NB4 (cell line): ENCODE measurements at regions not wholly inside any gene's neighbourhood (a gene's known extent, or its start where the extent isn't known, plus 50 kb on each side); places are given as distances from the start of the nearest gene placed in this dataset.
A peak's percentile ranks its signal among the peaks of the same experiment; 100 is the strongest.

Experiments
- DNase-seq: peaks from one replicate; pipeline ENCODE4 v3.0.0; 2010; ENCODE audit warnings: low read depth
- H3K4me3 ChIP-seq: one replicate; pipeline ENCODE4 v1.5.1; 2011; ENCODE audit warnings: mild to moderate bottlenecking, low read depth, low read length, moderate library complexity
- MYC ChIP-seq: IDR thresholded peaks from 2 replicates; pipeline ENCODE4 v1.6.1; 2011; ENCODE audit warnings: low read depth, low read length
- POLR2A ChIP-seq: IDR thresholded peaks from 2 replicates; pipeline ENCODE4 v1.6.1; 2011; ENCODE audit warnings: mild to moderate bottlenecking; ENCODE audit not compliant: insufficient read length; ENCODE audit errors: extremely low read depth
- TF ChIP-seq, protein P1 (sequence below): IDR thresholded peaks from 2 replicates; pipeline ENCODE4 v1.6.1; 2011; ENCODE audit warnings: low read depth, low read length
- TF ChIP-seq, protein P2 (sequence below): IDR thresholded peaks from one replicate; pipeline ENCODE4 v1.5.1; 2012; ENCODE audit warnings: low read depth, low read length

DNA sequence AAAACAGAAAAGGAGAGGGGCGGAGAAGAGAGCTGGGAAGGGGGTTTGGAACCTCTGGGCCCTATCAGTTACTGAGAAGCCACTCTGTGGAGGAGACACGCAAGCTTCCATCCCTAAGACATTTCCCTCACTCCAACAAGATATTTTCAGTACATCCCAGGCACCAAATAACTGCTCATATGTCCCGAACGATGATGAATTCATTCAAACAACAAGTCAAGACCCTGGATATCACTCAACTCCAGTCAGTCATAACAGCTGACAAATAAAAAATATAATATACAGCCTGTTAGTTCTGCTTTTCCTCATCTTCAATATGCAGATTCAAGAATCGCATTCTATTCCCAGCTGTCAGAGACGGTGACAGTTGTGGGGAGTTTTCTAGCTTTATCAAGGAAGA, 104.0 kb upstream of the ZFHX3 start:
- TF ChIP-seq MYC = no peak
- TF ChIP-seq POLR2A = no peak
- TF ChIP-seq, protein P1, sequence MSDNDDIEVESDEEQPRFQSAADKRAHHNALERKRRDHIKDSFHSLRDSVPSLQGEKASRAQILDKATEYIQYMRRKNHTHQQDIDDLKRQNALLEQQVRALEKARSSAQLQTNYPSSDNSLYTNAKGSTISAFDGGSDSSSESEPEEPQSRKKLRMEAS = no peak
- TF ChIP-seq, protein P2, sequence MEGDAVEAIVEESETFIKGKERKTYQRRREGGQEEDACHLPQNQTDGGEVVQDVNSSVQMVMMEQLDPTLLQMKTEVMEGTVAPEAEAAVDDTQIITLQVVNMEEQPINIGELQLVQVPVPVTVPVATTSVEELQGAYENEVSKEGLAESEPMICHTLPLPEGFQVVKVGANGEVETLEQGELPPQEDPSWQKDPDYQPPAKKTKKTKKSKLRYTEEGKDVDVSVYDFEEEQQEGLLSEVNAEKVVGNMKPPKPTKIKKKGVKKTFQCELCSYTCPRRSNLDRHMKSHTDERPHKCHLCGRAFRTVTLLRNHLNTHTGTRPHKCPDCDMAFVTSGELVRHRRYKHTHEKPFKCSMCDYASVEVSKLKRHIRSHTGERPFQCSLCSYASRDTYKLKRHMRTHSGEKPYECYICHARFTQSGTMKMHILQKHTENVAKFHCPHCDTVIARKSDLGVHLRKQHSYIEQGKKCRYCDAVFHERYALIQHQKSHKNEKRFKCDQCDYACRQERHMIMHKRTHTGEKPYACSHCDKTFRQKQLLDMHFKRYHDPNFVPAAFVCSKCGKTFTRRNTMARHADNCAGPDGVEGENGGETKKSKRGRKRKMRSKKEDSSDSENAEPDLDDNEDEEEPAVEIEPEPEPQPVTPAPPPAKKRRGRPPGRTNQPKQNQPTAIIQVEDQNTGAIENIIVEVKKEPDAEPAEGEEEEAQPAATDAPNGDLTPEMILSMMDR = no peak
- no peak overlapping the region for H3K4me3 ChIP-seq
- DNase-seq = no peak

DNA sequence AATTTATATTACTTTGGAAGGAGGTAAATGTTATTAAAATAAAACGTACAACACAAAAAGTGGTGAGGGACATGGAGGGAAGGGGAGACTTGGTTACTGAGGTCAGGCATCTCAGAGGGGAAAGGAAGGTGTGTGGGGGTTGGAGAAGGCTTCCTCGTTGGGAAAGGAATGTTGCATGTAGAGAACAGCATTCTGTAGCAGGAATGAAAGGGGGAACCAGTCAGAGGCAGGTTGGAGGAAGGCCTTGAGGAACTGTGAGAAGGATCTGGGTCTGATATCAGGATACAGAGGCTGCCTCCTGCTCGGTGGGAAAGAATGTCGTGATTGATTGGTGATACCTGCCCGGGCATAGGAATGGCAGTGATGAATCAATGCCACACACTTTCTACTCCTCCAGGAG, 103.3 kb upstream of the ZFHX3 start:
- no peak for DNase-seq
- H3K4me3 ChIP-seq = no peak overlapping the region
- TF ChIP-seq, protein P1 = no peak
- no peak for TF ChIP-seq MYC
- TF ChIP-seq, protein P2 = no peak
- TF ChIP-seq POLR2A = no peak

DNA sequence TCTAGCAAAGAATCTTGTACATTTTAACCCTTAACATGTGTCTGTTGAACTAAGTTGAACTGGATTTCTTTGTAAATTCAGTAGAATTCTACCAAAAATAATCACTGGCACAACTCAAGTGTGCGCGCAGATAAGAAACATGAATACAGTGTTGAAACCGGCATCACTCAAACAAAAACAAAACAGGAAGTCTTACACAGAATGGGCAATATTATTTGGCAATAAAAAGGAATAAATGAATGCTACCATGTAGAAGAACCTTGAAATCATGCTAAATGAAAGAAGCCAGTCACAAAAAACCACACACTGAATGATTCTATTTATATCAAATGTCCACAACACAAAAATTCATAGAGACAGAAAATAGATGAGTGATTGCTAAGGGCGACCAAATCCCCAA, 102.9 kb upstream of the ZFHX3 start:
- TF ChIP-seq POLR2A (no peak), MYC (no peak)
- TF ChIP-seq, protein P1 = no peak
- TF ChIP-seq, protein P2 = no peak
- DNase-seq = peak; percentile 40
- no peak overlapping the region for H3K4me3 ChIP-seq

DNA sequence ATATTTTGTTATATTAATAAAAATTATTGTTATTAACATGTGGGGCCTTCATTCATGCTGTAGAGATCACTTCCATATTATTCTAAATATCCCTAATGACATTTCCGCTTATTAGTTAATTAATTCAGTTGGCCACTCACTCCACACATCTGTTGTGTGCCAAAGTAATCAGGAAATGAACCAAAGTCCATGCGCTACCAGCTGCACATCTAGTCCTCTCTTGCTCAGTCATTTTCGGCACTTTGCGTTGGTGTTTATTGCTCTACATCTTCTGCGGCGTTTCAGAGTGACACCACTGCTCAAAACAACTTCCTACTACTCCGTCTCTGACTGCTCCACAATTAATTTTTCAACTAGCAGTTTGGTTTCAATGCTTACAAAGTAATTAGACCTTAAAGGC, 101.4 kb upstream of the ZFHX3 start:
- no peak for TF ChIP-seq POLR2A
- TF ChIP-seq MYC = no peak
- TF ChIP-seq, protein P1 = no peak
- TF ChIP-seq, protein P2 = no peak
- no peak for DNase-seq
- H3K4me3 ChIP-seq = no peak overlapping the region

DNA sequence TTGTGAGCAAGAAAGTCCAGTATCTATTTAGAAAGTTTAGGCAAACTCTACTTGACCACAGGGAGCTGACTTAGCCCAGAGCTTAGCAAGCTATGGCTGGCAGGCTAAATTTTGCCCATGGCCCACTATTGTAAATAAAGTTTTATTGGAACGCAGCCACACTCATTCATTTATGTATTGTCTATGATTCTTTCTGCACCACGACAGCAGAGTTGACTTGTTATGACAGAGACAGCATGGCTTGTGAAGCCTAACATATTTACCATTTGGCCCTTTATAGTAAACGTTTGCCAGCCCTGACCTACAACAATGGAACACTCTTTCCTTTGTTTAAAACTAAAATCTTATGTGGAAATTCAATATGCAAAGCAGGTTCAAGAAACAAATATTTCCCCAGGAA, 100.0 kb upstream of the ZFHX3 start:
- DNase-seq = no peak
- no peak overlapping the region for H3K4me3 ChIP-seq
- TF ChIP-seq, protein P2 = no peak

DNA sequence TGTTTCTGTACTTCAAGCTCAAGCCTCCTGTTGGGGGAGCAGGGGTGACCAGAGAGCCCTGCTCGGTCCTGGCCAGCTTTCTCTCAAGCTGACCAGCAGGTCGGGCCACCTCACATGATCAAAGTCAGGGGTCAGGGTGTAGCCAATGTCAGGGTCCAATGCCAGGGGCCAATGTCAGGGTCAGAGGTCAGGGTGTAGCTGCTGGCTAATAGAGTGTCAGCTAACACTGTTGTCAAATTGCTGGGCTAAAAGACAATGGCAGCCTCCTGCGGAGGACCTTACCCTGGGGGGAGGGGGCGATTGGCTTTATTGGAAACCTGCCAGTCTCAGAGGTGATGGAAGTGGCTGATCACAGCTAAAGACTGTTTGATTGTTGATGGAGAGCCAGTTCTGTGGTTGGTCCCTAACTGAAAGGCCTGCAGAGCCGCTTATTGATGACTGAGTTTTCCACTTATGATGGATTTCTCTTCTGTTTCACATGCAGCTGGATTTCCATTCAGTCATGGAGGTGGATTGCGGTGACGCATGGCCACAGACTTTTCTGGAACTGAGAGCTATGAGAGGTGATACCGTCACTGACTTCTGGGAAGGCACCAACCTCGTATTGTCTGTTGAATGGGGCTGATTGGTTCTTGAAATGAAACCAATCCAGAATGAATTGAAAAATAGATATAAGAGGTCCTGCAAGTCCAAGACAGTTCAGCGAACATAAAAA, 97.4 kb upstream of the ZFHX3 start:
- DNase-seq = no peak
- H3K4me3 ChIP-seq = no peak overlapping the region
- TF ChIP-seq MYC = no peak
- TF ChIP-seq, protein P2 = no peak
- no peak for TF ChIP-seq POLR2A
- TF ChIP-seq, protein P1 = no peak
